A673 (cell line): ENCODE measurements at regions not wholly inside any gene's neighbourhood (a gene's known extent, or its start where the extent isn't known, plus 50 kb on each side); places are given as distances from the start of the nearest gene placed in this dataset.
"Not testable (repeated sequence)": the region's sequence is repeated elsewhere in the genome, so short reads cannot be mapped to it uniquely, and the experiment has no call there.

Experiments used
- BruUV-seq: library from RNA; stranded (reverse); fragments of 400-500 nt; replicated peaks from 2 replicates; lab custom pipeline; 2021; lab: Mats Ljungman, UMichigan
- CTCF ChIA-PET: fragments of 300-600 bp; sonication (Branson Sonifier 250); formaldehyde crosslinking; loops from one replicate; lab custom pipeline; 2022; ENCODE audit warnings: antibody characterized with exemption; lab: Charles Lee
- POLR2A ChIA-PET: fragments of 300-600 bp; sonication (Branson Sonifier 250); formaldehyde crosslinking; loops from one replicate; lab custom pipeline; 2022; ENCODE audit warnings: antibody characterized with exemption; ENCODE audit not compliant: low non-redundant PET; lab: Charles Lee
- DNase-seq: peaks from one replicate; pipeline ENCODE4 v3.0.0-alpha.2; 2015; ENCODE audit warnings: low spot score
- H3K27ac ChIP-seq: fragments of 200-600 bp; sonication (generic); 2 replicates; pipeline ENCODE4 v1.5.1; 2016; ENCODE audit warnings: mixed run types, low read depth, mild to moderate bottlenecking, mixed read lengths, antibody characterized with exemption, low read length; ENCODE audit not compliant: poor library complexity, severe bottlenecking
- H3K27me3 ChIP-seq: fragments of 200-600 bp; sonication (generic); replicated peaks from 2 replicates; pipeline ENCODE4 v1.6.1; 2017; ENCODE audit warnings: mixed run types, low read depth, mild to moderate bottlenecking, mixed read lengths, antibody characterized with exemption, low read length; ENCODE audit not compliant: insufficient read depth, poor library complexity
- H3K36me3 ChIP-seq: fragments of 200-600 bp; sonication (generic); 2 replicates; pipeline ENCODE4 v1.6.1; 2016; ENCODE audit warnings: mixed run types, mild to moderate bottlenecking, mixed read lengths, antibody characterized with exemption, low read length; ENCODE audit not compliant: insufficient read depth, poor library complexity, severe bottlenecking
- H3K4me1 ChIP-seq: fragments of 200-600 bp; sonication (generic); 2 replicates; pipeline ENCODE4 v1.6.1; 2017; ENCODE audit warnings: mixed run types, mild to moderate bottlenecking, mixed read lengths, antibody characterized with exemption, low read length; ENCODE audit not compliant: insufficient read depth, poor library complexity, severe bottlenecking
- H3K4me3 ChIP-seq: fragments of 200-600 bp; sonication (generic); 2 replicates; pipeline ENCODE4 v1.5.1; 2016; ENCODE audit warnings: low read depth, mixed run types, mild to moderate bottlenecking, mixed read lengths, low read length; ENCODE audit not compliant: poor library complexity, severe bottlenecking
- H3K9me3 ChIP-seq: fragments of 200-600 bp; sonication (generic); 2 replicates; pipeline ENCODE4 v1.6.1; 2016; ENCODE audit warnings: mixed run types, low read depth, mild to moderate bottlenecking, mixed read lengths, antibody characterized with exemption, low read length; ENCODE audit not compliant: poor library complexity, severe bottlenecking
- EZH2 ChIP-seq: fragments of 200-600 bp; sonication (generic); IDR thresholded peaks from 2 replicates; pipeline ENCODE4 v1.6.1; 2017; ENCODE audit warnings: borderline replicate concordance, low read depth, mild to moderate bottlenecking, mixed read lengths, antibody characterized with exemption, low read length; ENCODE audit not compliant: poor library complexity, severe bottlenecking
- intact Hi-C: fragments of 100-400 bp; cut with micrococcal nuclease; formaldehyde crosslinking; loops from one replicate; pipeline ENCODE4 v1.10.0; 2022; ENCODE audit not compliant: unreplicated experiment
- TF ChIP-seq, protein P1 (sequence below): fragments of 300-800, 200-600 bp; sonication (generic); conservative IDR thresholded peaks from 2 replicates; pipeline ENCODE4 v1.5.1; 2017; ENCODE audit warnings: low read depth, mild to moderate bottlenecking, antibody characterized with exemption, low read length, moderate library complexity, mixed read lengths

- ChIA-PET CTCF (no interaction called here), POLR2A (no interaction called here)
- Histone ChIP-seq H3K27me3 (no peaks in the 10 kb centered on the region), H3K4me1 (no peaks in the 10 kb centered on the region), H3K36me3 (no peaks in the 10 kb centered on the region), H3K27ac (no peak overlapping the region), H3K4me3 (no peak overlapping the region), H3K9me3 (no peaks in the 10 kb centered on the region)
- DNase-seq = no peak
- intact Hi-C loops = loop anchor here (5.0 to 10.0 kb wide), 2 partner anchors 71 to 322 kb away; no protein-coding TSS in a partner anchor
- no peak for TF ChIP-seq EZH2
- TF ChIP-seq, protein P1, sequence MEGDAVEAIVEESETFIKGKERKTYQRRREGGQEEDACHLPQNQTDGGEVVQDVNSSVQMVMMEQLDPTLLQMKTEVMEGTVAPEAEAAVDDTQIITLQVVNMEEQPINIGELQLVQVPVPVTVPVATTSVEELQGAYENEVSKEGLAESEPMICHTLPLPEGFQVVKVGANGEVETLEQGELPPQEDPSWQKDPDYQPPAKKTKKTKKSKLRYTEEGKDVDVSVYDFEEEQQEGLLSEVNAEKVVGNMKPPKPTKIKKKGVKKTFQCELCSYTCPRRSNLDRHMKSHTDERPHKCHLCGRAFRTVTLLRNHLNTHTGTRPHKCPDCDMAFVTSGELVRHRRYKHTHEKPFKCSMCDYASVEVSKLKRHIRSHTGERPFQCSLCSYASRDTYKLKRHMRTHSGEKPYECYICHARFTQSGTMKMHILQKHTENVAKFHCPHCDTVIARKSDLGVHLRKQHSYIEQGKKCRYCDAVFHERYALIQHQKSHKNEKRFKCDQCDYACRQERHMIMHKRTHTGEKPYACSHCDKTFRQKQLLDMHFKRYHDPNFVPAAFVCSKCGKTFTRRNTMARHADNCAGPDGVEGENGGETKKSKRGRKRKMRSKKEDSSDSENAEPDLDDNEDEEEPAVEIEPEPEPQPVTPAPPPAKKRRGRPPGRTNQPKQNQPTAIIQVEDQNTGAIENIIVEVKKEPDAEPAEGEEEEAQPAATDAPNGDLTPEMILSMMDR = no peak
- no TSS peak for BruUV-seq
These were observed 57.6 kb upstream of the THUMPD2 start for GRCh38 chr2:39836638-39837037.

DNA sequence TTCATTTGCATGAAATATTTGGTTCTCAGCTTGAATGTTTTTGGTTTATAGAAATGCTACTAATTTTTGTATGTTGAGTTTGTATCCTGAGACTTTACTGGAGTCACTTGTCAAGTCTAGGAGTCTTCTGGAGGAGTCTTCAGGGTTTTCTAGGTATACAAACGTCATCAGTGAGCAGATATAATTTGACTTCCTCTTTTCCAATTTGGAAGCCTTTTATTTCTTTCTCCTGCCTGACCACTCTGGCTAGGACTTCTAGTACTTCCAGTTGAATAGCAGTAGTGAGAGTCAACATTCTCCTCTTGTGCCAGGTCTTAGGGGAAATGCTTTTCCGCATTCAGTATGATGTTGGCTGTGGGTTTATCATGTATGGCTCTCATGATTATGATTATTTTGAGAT lies 55.4 kb upstream of the THUMPD2 start:
- Histone ChIP-seq H3K9me3 (no peaks in the 10 kb centered on the region), H3K4me1 (no peaks in the 10 kb centered on the region), H3K27ac (no peak overlapping the region), H3K4me3 (no peak overlapping the region), H3K27me3 (no peaks in the 10 kb centered on the region), H3K36me3 (no peaks in the 10 kb centered on the region)
- intact Hi-C loops = loop anchor here (10.0 kb wide), 1 partner anchor 320 kb away; no protein-coding TSS in a partner anchor
- ChIA-PET CTCF (no interaction called here), POLR2A (no interaction called here)
- DNase-seq = no peak
- TF ChIP-seq EZH2 = no peak
- TF ChIP-seq, protein P1 = no peak
- BruUV-seq = no TSS peak

GRCh38 chr2:39830610-39831009 lies 51.6 kb upstream of the THUMPD2 start:
- POLR2A ChIA-PET, H3K27ac ChIP-seq: not testable (repeated sequence)

More at GRCh38 chr2:39830610-39831009, 51.6 kb upstream of the THUMPD2 start:
- H3K4me1 ChIP-seq, BruUV-seq, CTCF ChIA-PET, H3K9me3 ChIP-seq, H3K36me3 ChIP-seq, H3K27me3 ChIP-seq, H3K4me3 ChIP-seq, DNase-seq: not testable (repeated sequence)
- intact Hi-C loops = loop anchor here (10.0 kb wide), 1 partner anchor 316 kb away; no protein-coding TSS in a partner anchor
